Naive thymus-derived CD8-positive, alpha-beta T cell (primary cell): ENCODE measurements at regions not wholly inside any gene's neighbourhood (a gene's known extent, or its start where the extent isn't known, plus 50 kb on each side); places are given as distances from the start of the nearest gene placed in this dataset.

Source experiments
- ATAC-seq, 2 donors: fragments of 150-1000 bp; cut with Tn5 transposase in 1 of 2; sonication (Bioruptor Pico), chemical (Tn5 transposase) in 1 of 2; 1 replicate in 1 of 2; 2 replicates in 1 of 2; pipeline ENCODE4 v1.10.0; 2021; ENCODE audit warnings: mild to moderate bottlenecking in 2 of 2, moderate library complexity in 2 of 2
- POLR2A ChIA-PET: fragments of 350-600 bp; sonication (Branson Sonifier 250); formaldehyde crosslinking; loops from one replicate; lab custom pipeline; 2021; ENCODE audit warnings: antibody characterized with exemption; lab: Charles Lee
- DNase-seq, 10 donors: peaks; one replicate each; pipeline versions ENCODE4 v3.0.0 to v3.0.0-alpha.2; 2020 to 2022
- H3K27ac Mint-ChIP-seq, 10 donors: one replicate each; pipeline ENCODE4 v1.8.0; 2020 to 2022; ENCODE audit warnings: mild to moderate bottlenecking in 10 of 10, mixed read lengths in 10 of 10, moderate library complexity in 4 of 10, inconsistent platforms in 1 of 10
- H3K27me3 Mint-ChIP-seq, 5 donors: one replicate each; pipeline ENCODE4 v1.8.0; 2021 to 2022; ENCODE audit warnings: mixed read lengths in 5 of 5
- H3K36me3 Mint-ChIP-seq, 3 donors: one replicate each; pipeline ENCODE4 v1.8.0; 2020 to 2022; ENCODE audit warnings: mixed read lengths in 3 of 3, mild to moderate bottlenecking in 2 of 3, inconsistent platforms in 1 of 3
- H3K4me1 Mint-ChIP-seq, 4 donors: one replicate each; pipeline ENCODE4 v1.8.0; 2021 to 2022; ENCODE audit warnings: mixed read lengths in 4 of 4
- H3K4me3 Mint-ChIP-seq, 10 donors: one replicate each; pipeline ENCODE4 v1.8.0; 2020 to 2022; ENCODE audit warnings: mild to moderate bottlenecking in 10 of 10, mixed read lengths in 10 of 10, moderate library complexity in 6 of 10, inconsistent platforms in 1 of 10
- H3K9me3 Mint-ChIP-seq, 9 donors: one replicate each; pipeline ENCODE4 v1.8.0; 2020 to 2022; ENCODE audit warnings: mixed read lengths in 9 of 9, mild to moderate bottlenecking in 3 of 9, inconsistent platforms in 1 of 9, moderate library complexity in 1 of 9

DNA sequence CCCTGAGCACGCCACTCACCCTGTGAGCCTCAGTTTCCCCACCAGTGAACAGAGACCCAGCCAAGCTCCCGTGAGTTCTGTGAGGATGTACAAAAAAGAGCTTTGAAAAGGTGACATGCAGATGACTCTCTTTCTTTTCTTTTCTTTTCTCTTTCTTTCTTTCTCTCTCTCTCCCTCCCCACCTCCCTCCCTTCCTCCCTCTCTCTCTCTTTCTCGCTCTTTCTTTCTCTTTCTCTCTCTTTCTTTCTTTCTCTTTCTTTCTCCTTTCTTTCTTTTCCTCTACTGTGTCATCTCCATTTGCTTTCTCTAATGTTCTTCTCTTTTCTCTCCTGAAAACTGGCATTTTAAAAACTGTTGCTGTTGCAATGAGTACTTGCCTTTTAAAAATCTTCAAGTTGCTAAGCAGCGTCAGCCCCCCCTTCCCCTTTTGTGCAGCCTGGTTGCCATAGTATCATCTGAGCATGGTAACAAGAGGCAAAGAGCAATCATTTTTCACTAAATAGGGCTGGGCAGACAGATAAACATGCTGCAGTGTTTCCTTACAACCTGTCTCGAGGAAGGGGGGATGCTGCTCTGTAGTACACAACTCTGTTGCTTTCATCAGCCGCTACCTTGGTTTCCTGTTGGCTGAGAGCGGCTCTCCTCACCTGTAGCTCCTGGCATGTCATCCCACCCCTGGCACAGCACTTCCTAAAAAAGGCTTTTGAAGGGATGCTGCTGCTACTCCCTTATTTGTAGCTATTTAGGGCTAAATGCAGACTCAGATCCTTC is 108.7 kb upstream of the MBNL2 start:
- H3K9me3 Mint-ChIP-seq, result no peaks in the 10 kb centered on the region
- H3K36me3 Mint-ChIP-seq, result no peaks in the 10 kb centered on the region
- ATAC-seq (peak; percentile 33 to 69), DNase-seq (peak in 5 of 10 donors; percentile 7 to 37 (median 18))
- H3K4me1 Mint-ChIP-seq, result peaks cover 14 to 21% (median 16%) of the 10 kb centered on the region in 4 donors
- H3K27ac Mint-ChIP-seq, result peak overlapping the region in 7 of 10 donors; percentile 4 to 85 (median 57)
- H3K27me3 Mint-ChIP-seq, result peaks cover 8 to 30% (median 25%) of the 10 kb centered on the region in 5 donors
- H3K4me3 Mint-ChIP-seq, result no peak overlapping the region
- POLR2A ChIA-PET, result no interaction called here

DNA sequence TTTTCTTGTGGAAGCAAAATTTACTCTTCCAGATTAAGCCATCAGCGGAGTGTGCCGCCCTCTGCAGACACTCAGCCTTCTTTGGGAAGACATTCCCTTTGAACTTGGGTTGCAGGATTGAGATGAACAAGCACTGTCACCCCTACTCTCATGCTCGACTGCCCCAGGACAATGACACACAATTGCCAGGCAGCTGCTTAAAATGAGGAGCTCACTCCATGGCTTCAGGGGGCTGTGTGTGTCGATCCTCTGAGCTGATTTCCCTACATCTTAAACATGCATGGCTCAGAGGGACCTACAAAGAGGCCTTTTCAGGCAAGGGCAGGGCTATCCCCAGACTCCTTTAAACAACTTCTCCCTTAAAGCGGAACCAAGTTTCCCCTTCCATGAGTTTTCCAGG is 107.5 kb upstream of the MBNL2 start:
- DNase-seq (no peak), ATAC-seq (no peak)
- H3K36me3 Mint-ChIP-seq, result no peaks in the 10 kb centered on the region
- POLR2A ChIA-PET, result no interaction called here
- H3K27ac Mint-ChIP-seq, result peak overlapping the region in 2 of 10 donors; percentile 9 to 17
- H3K4me3 Mint-ChIP-seq, result no peak overlapping the region
- H3K4me1 Mint-ChIP-seq, result peaks cover 11 to 19% (median 14%) of the 10 kb centered on the region in 4 donors
- no peaks in the 10 kb centered on the region for H3K9me3 Mint-ChIP-seq
- peaks cover 6 to 42% (median 29%) of the 10 kb centered on the region in 5 donors for H3K27me3 Mint-ChIP-seq

DNA sequence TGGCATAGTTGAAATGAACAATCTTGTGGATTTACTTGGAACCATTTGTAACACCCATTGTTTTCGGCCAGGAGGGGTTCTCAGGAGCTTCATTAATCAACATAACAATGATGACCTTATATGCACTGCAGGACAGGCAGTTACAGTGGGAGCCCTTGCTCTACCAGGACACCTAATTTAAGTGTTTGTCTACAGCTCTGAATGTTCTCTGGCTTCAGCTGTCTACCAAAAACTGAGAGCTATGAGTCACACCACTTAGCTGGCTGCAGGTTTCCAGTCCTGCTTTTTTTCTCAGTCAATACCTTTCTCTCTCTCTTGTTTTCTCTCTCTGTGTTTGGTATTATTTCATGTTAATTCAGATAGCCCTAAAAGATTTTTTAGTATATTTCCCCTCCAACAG is 105.4 kb upstream of the MBNL2 start:
- H3K9me3 Mint-ChIP-seq, result no peaks in the 10 kb centered on the region
- H3K27me3 Mint-ChIP-seq, result peaks cover 8 to 44% (median 28%) of the 10 kb centered on the region in 5 donors
- H3K27ac Mint-ChIP-seq, result no peak overlapping the region
- ATAC-seq (no peak), DNase-seq (no peak)
- H3K4me1 Mint-ChIP-seq, result peaks cover 7 to 12% (median 9%) of the 10 kb centered on the region in 4 donors
- H3K4me3 Mint-ChIP-seq, result no peak overlapping the region
- POLR2A ChIA-PET, result no interaction called here
- H3K36me3 Mint-ChIP-seq, result no peaks in the 10 kb centered on the region

DNA sequence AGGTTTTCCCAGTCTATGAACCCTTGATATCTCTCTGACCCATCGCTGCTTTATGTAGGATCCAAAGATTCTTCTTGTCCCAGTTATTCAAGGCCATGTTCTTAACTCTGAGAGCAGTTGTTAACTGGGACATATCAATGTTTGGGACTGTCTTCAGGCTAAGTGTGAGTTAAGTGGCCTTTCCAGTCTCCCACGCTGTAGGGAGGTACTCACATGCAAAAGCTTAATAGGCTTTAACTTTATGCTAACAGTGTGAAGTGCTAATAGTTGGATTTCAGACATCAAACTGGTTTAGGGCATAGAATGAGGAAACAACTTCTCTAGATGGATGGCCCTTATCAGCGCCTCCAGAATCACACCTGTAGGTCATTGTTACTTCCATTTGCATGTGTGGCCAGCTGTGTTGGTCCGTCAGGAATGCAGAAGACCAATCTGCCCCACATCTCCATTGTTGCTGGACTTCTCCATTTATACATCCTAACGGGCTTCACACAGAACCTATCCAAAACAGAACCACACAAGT is 104.7 kb upstream of the MBNL2 start:
- Mint-ChIP-seq H3K9me3 (no peaks in the 10 kb centered on the region), H3K4me3 (no peak overlapping the region), H3K36me3 (no peaks in the 10 kb centered on the region), H3K27ac (no peak overlapping the region), H3K27me3 (peaks cover 9 to 44% (median 28%) of the 10 kb centered on the region in 5 donors), H3K4me1 (peaks cover 7 to 12% (median 9%) of the 10 kb centered on the region in 4 donors)
- ATAC-seq, result no peak
- POLR2A ChIA-PET, result no interaction called here
- DNase-seq, result no peak

DNA sequence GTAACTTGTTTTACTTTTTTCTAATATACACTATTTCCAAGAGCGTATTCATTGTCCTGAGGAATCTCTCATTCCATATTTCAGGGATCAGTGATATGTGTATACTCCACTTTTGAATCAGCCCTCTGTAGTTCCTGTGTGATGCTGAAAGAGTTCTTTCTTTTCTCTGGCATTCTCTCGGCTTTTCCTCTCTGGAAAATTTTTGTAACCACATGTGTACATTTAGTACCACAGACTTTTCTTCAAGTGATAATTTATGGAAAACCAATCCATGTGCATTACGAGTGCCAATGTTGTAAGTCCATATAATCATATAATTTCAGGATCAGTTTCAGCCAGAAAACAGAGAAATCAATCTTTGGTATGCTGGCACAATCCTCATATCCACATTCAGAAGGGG is 102.2 kb upstream of the MBNL2 start:
- DNase-seq, result no peak
- Mint-ChIP-seq H3K9me3 (no peaks in the 10 kb centered on the region), H3K27me3 (peaks cover 20 to 46% (median 37%) of the 10 kb centered on the region in 5 donors), H3K4me3 (no peak overlapping the region), H3K27ac (no peak overlapping the region), H3K36me3 (no peaks in the 10 kb centered on the region), H3K4me1 (no peaks in the 10 kb centered on the region)
- POLR2A ChIA-PET, result no interaction called here
- ATAC-seq, result no peak

DNA sequence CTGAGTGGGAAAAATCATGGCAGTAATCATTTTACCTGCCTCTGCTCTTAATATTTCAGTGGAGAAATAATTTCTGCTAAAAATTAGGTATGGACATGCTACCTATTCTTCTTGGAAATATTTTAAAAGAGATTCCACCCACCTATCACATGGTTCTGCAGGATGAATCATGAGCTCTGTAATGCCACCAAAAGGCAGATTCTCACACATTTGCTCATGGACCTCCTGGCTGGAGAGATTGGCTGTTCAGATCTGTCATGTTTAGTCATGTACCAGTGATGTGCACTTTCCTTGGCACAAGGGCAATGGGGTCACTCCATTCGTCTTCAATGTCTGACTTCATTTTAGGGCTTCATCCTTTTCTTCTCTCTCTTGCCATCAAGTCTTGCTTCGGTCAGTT is 101.8 kb upstream of the MBNL2 start:
- Mint-ChIP-seq H3K4me1 (no peaks in the 10 kb centered on the region), H3K27me3 (peaks cover 20 to 44% (median 37%) of the 10 kb centered on the region in 5 donors), H3K27ac (no peak overlapping the region), H3K36me3 (no peaks in the 10 kb centered on the region), H3K9me3 (no peaks in the 10 kb centered on the region), H3K4me3 (no peak overlapping the region)
- DNase-seq (no peak), ATAC-seq (no peak)
- POLR2A ChIA-PET, result no interaction called here

DNA sequence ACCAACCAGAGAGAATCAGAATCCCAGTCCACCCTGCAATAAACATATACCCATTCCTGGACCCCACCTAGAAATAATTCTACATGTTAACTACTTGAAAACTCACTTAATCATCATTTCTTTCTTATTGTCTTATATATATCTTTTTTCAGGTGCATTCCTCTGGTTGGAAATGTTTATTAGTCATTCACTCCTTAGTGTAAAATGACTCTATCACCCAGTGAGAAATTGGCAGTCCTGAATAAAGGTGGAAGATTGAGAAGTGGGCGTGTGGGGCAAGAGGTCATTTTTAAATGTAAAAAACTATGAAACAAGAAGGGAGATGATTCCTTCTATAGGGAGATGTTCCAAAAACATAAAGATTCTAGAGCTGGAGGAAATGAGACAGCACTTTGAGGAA is 101.2 kb upstream of the MBNL2 start:
- Mint-ChIP-seq H3K36me3 (no peaks in the 10 kb centered on the region), H3K4me1 (no peaks in the 10 kb centered on the region), H3K27me3 (peaks cover 22 to 41% (median 39%) of the 10 kb centered on the region in 5 donors), H3K4me3 (no peak overlapping the region), H3K9me3 (no peaks in the 10 kb centered on the region), H3K27ac (no peak overlapping the region)
- POLR2A ChIA-PET, result no interaction called here
- DNase-seq, result no peak
- ATAC-seq, result no peak

DNA sequence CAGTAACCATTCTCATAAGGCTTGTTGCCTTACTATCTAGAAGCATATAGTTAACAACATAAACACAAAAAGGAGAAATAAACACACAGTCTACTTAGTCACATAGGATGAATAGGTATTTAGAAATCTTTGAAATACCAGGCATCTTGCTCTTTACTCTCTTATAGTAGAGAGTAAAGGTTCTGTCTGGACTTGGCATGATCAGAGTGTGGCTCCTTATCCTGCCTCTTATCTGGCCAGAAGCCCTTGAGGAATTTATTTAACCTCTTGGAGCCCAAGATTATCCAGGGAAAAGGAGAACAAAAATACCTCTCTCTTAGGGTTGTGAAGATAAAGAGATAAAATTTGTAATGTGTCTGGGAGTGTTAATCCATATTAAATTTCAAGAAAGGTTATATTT is 100.2 kb upstream of the MBNL2 start:
- H3K4me3 Mint-ChIP-seq, result no peak overlapping the region
- POLR2A ChIA-PET, result no interaction called here
- no peak overlapping the region for H3K27ac Mint-ChIP-seq
- H3K9me3 Mint-ChIP-seq, result no peaks in the 10 kb centered on the region
- no peaks in the 10 kb centered on the region for H3K36me3 Mint-ChIP-seq
- ATAC-seq (no peak), DNase-seq (no peak)
- no peaks in the 10 kb centered on the region for H3K4me1 Mint-ChIP-seq
- H3K27me3 Mint-ChIP-seq, result peaks cover 22 to 41% (median 37%) of the 10 kb centered on the region in 5 donors

DNA sequence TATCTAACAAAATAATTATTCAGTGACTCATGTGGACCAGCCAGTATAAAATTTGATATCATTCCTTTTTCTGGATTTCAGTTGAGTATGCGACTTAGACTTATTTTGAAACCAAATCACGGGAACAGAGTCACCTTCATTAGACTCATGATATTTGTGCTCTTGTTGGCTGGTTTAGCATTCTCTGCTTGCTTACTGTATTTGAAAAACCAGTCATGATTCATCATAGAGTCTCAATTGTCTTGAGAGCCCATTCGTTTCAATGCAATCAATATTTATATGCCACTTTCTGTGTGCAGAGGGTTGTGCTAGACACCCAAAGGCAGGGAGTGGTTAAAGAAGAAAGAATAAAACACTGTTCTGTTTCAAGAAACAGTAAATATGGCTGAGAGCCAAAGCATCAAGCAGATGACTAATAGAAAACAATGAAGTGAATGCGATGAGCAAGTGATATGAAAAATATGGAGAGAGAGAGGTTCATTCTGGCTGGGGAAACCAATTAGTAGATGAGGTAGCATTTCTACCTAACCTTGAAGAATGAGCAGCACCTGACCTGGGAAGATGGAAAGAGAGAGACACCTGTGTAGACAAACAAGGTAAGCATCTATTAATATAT is 99.6 kb upstream of the MBNL2 start:
- Mint-ChIP-seq H3K36me3 (no peaks in the 10 kb centered on the region), H3K27me3 (peaks cover 22 to 41% (median 37%) of the 10 kb centered on the region in 5 donors), H3K4me1 (no peaks in the 10 kb centered on the region), H3K4me3 (no peak overlapping the region), H3K27ac (no peak overlapping the region), H3K9me3 (no peaks in the 10 kb centered on the region)
- ATAC-seq (no peak), DNase-seq (no peak)
- POLR2A ChIA-PET, result no interaction called here

DNA sequence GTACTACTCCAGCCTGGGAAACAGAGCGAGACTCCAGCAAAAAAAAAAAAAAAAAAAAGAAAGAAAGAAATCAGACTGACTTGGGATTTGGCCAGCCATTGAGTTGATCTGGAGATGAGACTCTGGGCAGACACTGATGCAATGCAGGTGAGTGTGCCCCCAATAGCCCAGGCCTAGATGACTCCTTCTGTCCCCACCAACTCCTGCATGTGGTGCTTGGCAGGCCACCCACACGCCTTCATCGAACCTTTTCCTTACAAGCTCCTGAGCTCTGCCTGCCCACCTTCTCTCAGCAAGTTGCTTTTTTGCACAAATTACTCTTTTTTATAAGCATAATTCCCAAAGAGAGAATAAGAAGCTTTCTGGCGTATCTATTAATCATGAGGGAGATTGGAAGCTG is 97.9 kb upstream of the MBNL2 start:
- Mint-ChIP-seq H3K4me3 (no peak overlapping the region), H3K27me3 (peaks cover 18 to 31% (median 29%) of the 10 kb centered on the region in 5 donors), H3K36me3 (no peaks in the 10 kb centered on the region), H3K4me1 (no peaks in the 10 kb centered on the region), H3K9me3 (no peaks in the 10 kb centered on the region), H3K27ac (no peak overlapping the region)
- ATAC-seq, result no peak
- POLR2A ChIA-PET, result interaction anchor here (0.7 kb wide), 1 partner anchor 9 kb away, joined by 6 read pairs; no protein-coding TSS in a partner anchor
- DNase-seq, result no peak

DNA sequence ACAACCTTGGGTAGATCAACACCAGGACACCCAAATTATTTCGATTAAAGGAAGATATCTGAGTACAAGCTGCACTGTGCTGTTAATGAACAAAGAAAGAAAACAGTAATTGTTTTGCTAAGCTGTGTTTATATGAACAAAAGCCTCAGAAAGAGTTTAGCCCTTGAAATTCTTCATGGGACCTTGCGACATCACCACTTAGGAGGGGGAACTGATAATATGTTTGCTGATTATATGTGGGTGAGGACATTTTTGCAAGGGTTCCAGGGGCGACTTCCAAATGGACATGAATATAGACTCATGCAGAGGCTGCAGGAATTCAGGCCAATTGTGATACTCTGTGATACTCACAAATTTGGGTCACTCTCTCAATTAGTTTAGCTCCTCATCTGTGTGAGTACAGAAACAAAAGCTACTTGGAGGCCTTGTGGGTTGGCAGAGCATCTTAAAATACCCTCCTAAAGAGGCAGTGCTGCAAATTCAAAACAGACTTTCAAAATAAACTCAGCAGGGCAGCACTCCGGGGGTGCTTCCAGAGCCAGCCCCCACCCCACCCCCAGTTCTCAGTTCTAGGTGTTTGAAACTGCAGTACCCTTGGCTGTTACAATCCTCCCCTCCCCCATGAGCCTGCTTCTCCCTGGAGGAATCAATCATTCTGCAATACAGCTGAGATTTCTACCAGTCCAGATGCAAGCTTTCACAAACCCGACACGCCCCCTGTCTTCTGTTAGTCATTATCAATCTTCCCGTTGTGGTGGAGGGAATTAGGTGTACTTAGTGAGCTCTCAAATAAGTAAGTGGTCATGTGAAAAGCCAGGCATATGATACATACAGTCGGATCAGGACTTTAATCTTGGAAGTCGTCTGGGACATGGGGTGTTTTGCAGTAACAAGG is 97.0 kb upstream of the MBNL2 start:
- DNase-seq (no peak), ATAC-seq (no peak)
- H3K9me3 Mint-ChIP-seq, result no peaks in the 10 kb centered on the region
- POLR2A ChIA-PET, result no interaction called here
- no peaks in the 10 kb centered on the region for H3K36me3 Mint-ChIP-seq
- no peak overlapping the region for H3K27ac Mint-ChIP-seq
- peaks cover 14 to 28% (median 26%) of the 10 kb centered on the region in 5 donors for H3K27me3 Mint-ChIP-seq
- no peak overlapping the region for H3K4me3 Mint-ChIP-seq
- H3K4me1 Mint-ChIP-seq, result no peaks in the 10 kb centered on the region

DNA sequence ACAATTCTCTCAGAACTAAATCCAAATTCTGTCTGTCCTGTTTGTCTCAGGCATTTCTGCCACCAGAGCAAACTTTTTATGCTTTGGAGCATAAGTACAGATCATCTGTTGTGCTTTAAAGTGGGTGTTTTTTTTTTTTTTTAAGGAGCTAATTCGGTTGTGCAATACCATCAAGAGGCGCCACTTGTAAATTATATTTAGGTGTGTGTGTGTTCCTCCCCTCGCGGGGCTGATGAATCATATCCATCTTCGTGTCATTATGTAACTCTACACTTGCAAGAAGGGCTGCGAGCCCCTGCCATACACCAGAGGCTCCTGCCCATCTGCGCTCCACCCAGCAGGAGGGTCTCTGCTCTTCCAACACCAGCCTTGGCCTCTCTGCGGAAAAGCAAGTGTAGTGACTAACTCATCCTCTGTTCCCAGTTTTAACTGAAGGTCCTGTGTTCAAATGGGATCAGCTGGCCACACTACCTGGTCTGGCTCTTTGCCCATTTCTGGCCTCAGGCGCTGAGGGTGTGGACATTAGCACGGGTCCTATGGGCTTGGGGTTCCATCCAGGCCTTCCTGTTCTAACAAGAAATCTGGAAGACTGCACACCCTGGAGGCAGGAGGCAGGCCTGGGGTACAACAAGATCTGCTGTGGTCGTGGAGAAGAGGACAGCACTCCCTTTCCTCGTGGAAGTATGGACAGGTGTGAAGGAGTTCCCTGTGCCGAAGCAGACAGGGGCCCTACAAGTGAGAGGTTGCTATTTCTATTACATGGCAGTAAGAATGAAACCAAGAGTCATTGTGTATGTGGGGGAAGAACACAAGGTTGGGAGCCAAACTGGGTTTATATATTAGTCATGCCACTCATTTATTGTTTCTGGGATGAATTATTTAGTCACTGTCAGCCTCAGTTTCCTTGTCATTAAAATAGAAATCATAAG is 96.1 kb upstream of the MBNL2 start:
- no peaks in the 10 kb centered on the region for H3K4me1 Mint-ChIP-seq
- ATAC-seq (no peak), DNase-seq (no peak)
- H3K27ac Mint-ChIP-seq, result no peak overlapping the region
- no peak overlapping the region for H3K4me3 Mint-ChIP-seq
- H3K9me3 Mint-ChIP-seq, result no peaks in the 10 kb centered on the region
- no peaks in the 10 kb centered on the region for H3K36me3 Mint-ChIP-seq
- POLR2A ChIA-PET, result no interaction called here
- peaks cover 14 to 27% (median 21%) of the 10 kb centered on the region in 5 donors for H3K27me3 Mint-ChIP-seq
